H1 (cell line): ENCODE measurements at regions not wholly inside any gene's neighbourhood (a gene's known extent, or its start where the extent isn't known, plus 50 kb on each side); places are given as distances from the start of the nearest gene placed in this dataset.
"Not testable (repeated sequence)": the region's sequence is repeated elsewhere in the genome, so short reads cannot be mapped to it uniquely, and the experiment has no call there.

Experiments used
- CTCF ChIA-PET: fragments of 300-600 bp; sonication (Branson Sonifier 250); formaldehyde crosslinking; loops from one replicate; lab custom pipeline; 2021; ENCODE audit not compliant: partially characterized antibody; lab: Charles Lee
- POLR2A ChIA-PET: fragments of 300-600 bp; sonication (Branson Sonifier 250); formaldehyde crosslinking; loops from one replicate; lab custom pipeline; 2021; ENCODE audit warnings: inconsistent platforms; ENCODE audit not compliant: partially characterized antibody; lab: Charles Lee
- DNase-seq, 2 experiments: peaks; one replicate each; pipeline versions ENCODE4 v3.0.0 to v3.0.0-alpha.2; 2010 to 2022; ENCODE audit warnings: low spot score in 2 of 2, low read depth in 1 of 2, mixed read lengths in 1 of 2
- FAIRE-seq: peaks from 2 replicates; lab custom pipeline; 2011; peaks lifted over from hg19 to GRCh38; lab: Jason Lieb, UNC
- H2AFZ ChIP-seq: 2 replicates; pipeline ENCODE4 v1.8.1; 2012; ENCODE audit warnings: low read length, inconsistent platforms
- H2AK5ac ChIP-seq: 2 replicates; pipeline ENCODE4 v1.6.1; 2013; ENCODE audit warnings: low read depth, low read length
- H2BK120ac ChIP-seq: replicated peaks from 2 replicates; pipeline ENCODE3; 2013; ENCODE audit warnings: low read depth, low read length, inconsistent platforms
- H2BK12ac ChIP-seq: 2 replicates; pipeline ENCODE4 v1.6.1; 2013; ENCODE audit warnings: low read depth, low read length
- H2BK15ac ChIP-seq: 2 replicates; pipeline ENCODE4 v1.6.1; 2013; ENCODE audit warnings: low read length
- H2BK20ac ChIP-seq: 2 replicates; pipeline ENCODE4 v1.6.1; 2013; ENCODE audit warnings: low read length
- H2BK5ac ChIP-seq: 2 replicates; pipeline ENCODE4 v1.6.1; 2013; ENCODE audit warnings: low read depth, low read length
- H3K14ac ChIP-seq: 2 replicates; pipeline ENCODE4 v1.6.1; 2013; ENCODE audit warnings: inconsistent platforms; ENCODE audit not compliant: insufficient read length
- H3K18ac ChIP-seq: 2 replicates; pipeline ENCODE4 v1.6.1; 2013; ENCODE audit warnings: low read length; ENCODE audit errors: extremely low read depth
- H3K23ac ChIP-seq: 2 replicates; pipeline ENCODE4 v1.6.1; 2013; ENCODE audit warnings: inconsistent platforms; ENCODE audit not compliant: insufficient read length
- H3K23me2 ChIP-seq: 2 replicates; pipeline ENCODE4 v1.6.1; 2013; ENCODE audit warnings: low read depth, low read length
- H3K27ac ChIP-seq: 2 replicates; pipeline ENCODE4 v1.6.1; 2011; ENCODE audit warnings: low read depth, low read length, inconsistent platforms
- H3K27me3 ChIP-seq, 4 experiments: replicated peaks in 1 of 4; 1 replicate in 1 of 4; 2 replicates in 3 of 4; pipeline versions ENCODE4 v1.6.1 to v1.8.1; 2011 to 2013; ENCODE audit warnings: low read length in 3 of 4, mild to moderate bottlenecking in 3 of 4, inconsistent platforms in 2 of 4, mixed read lengths in 2 of 4, moderate library complexity in 1 of 4; ENCODE audit not compliant: control insufficient read depth in 3 of 4, insufficient read depth in 3 of 4; ENCODE audit errors: extremely low read depth in 1 of 4
- H3K36me3 ChIP-seq, 4 experiments: 2 replicates each; pipeline versions ENCODE4 v1.6.1 to v1.8.1; 2011 to 2013; ENCODE audit warnings: mild to moderate bottlenecking in 4 of 4, low read length in 3 of 4, moderate library complexity in 2 of 4, control low read depth in 1 of 4, inconsistent platforms in 1 of 4; ENCODE audit not compliant: insufficient read depth in 4 of 4, control insufficient read depth in 2 of 4
- H3K4ac ChIP-seq: replicated peaks from 2 replicates; pipeline ENCODE3; 2013; ENCODE audit warnings: low read length, low read depth, mixed read lengths, inconsistent platforms; ENCODE audit not compliant: insufficient read length
- H3K4me1 ChIP-seq, 4 experiments: replicated peaks in 1 of 4; 1 replicate in 1 of 4; 2 replicates in 3 of 4; pipeline versions ENCODE4 v1.6.1 to v1.8.1; 2011 to 2013; ENCODE audit warnings: low read length in 3 of 4, inconsistent platforms in 2 of 4, mixed read lengths in 1 of 4; ENCODE audit not compliant: insufficient read depth in 4 of 4, control insufficient read depth in 3 of 4
- H3K4me2 ChIP-seq, 2 experiments: 2 replicates each; pipeline versions ENCODE4 v1.6.1 to v1.8.1; 2011 to 2013; ENCODE audit warnings: low read depth in 2 of 2, low read length in 2 of 2, control low read depth in 1 of 2, inconsistent platforms in 1 of 2, mild to moderate bottlenecking in 1 of 2; ENCODE audit not compliant: insufficient read depth in 1 of 2
- H3K4me3 ChIP-seq, 4 experiments: fragments of 200-600, 300-600 bp in 1 of 4; sonication (generic), shearing (Covaris generic), sonication (Bioruptor Twin) in 1 of 4; 2 replicates each; pipeline versions ENCODE4 v1.5.1 to v1.8.1; 2011 to 2016; ENCODE audit warnings: low read length in 4 of 4, low read depth in 3 of 4, control low read depth in 2 of 4, inconsistent platforms in 2 of 4, mild to moderate bottlenecking in 2 of 4, mixed read lengths in 1 of 4, moderate library complexity in 1 of 4; ENCODE audit not compliant: insufficient read depth in 2 of 4; ENCODE audit errors: extremely low read depth in 1 of 4
- H3K56ac ChIP-seq: replicated peaks from 2 replicates; pipeline ENCODE3; 2013; ENCODE audit warnings: low read depth, mild to moderate bottlenecking, mixed read lengths, low read length, inconsistent platforms; ENCODE audit not compliant: insufficient read length
- H3K79me1 ChIP-seq: 2 replicates; pipeline ENCODE4 v1.6.1; 2013; ENCODE audit warnings: low read depth, low read length, control low read depth
- H3K79me2 ChIP-seq, 2 experiments: 2 replicates each; pipeline versions ENCODE4 v1.6.1 to v1.8.1; 2012 to 2013; ENCODE audit warnings: low read length in 2 of 2, mild to moderate bottlenecking in 2 of 2, inconsistent platforms in 1 of 2; ENCODE audit not compliant: insufficient read depth in 2 of 2, control insufficient read depth in 1 of 2
- H3K9ac ChIP-seq, 4 experiments: replicated peaks in 1 of 4; 1 replicate in 1 of 4; 2 replicates in 3 of 4; pipeline versions ENCODE4 v1.6.1 to v1.8.1; 2011 to 2013; ENCODE audit warnings: low read depth in 3 of 4, low read length in 3 of 4, control low read depth in 2 of 4, mild to moderate bottlenecking in 2 of 4, moderate library complexity in 2 of 4, inconsistent platforms in 1 of 4; ENCODE audit errors: extremely low read depth in 1 of 4
- H3K9me3 ChIP-seq, 2 experiments: 2 replicates each; pipeline versions ENCODE4 v1.6.1 to v1.8.1; 2012 to 2013; ENCODE audit warnings: mild to moderate bottlenecking in 2 of 2, moderate library complexity in 2 of 2, control low read depth in 1 of 2, inconsistent platforms in 1 of 2, low read depth in 1 of 2, low read length in 1 of 2, mixed read lengths in 1 of 2; ENCODE audit not compliant: insufficient read depth in 2 of 2
- H4K20me1 ChIP-seq, 2 experiments: replicated peaks in 1 of 2; 2 replicates each; pipeline versions ENCODE3 to v1.8.1; 2011 to 2013; ENCODE audit warnings: inconsistent platforms in 2 of 2, low read length in 2 of 2, mild to moderate bottlenecking in 1 of 2; ENCODE audit not compliant: insufficient read depth in 2 of 2, control insufficient read depth in 1 of 2
- H4K5ac ChIP-seq: 2 replicates; pipeline ENCODE4 v1.6.1; 2013; ENCODE audit warnings: low read length, low read depth, mixed read lengths, inconsistent platforms; ENCODE audit not compliant: insufficient read length
- H4K8ac ChIP-seq: 2 replicates; pipeline ENCODE4 v1.8.0; 2013; ENCODE audit warnings: mild to moderate bottlenecking, moderate library complexity, low read length, inconsistent platforms; ENCODE audit not compliant: insufficient read depth; ENCODE audit errors: extremely low read depth
- H4K91ac ChIP-seq: replicated peaks from 2 replicates; pipeline ENCODE3; 2013; ENCODE audit warnings: low read length, mixed read lengths, inconsistent platforms; ENCODE audit not compliant: insufficient read length
- WGBS, 2 experiments: shearing (Covaris generic) in 1 of 2; methylation state at CpG; one replicate each; pipeline versions ENCODE4 v1.1.6 to v1.1.7; 2013 to 2015; ENCODE audit warnings: low lambda C conversion rate in 2 of 2, mixed read lengths in 2 of 2, inconsistent platforms in 1 of 2, low coverage in 1 of 2, missing lambda C conversion rate in 1 of 2; ENCODE audit not compliant: insufficient replicate concordance in 2 of 2, insufficient coverage in 1 of 2, insufficient read length in 1 of 2; ENCODE audit errors: extremely low coverage in 1 of 2, missing lambda C conversion rate in 1 of 2; 5-methylcytosine and 5-hydroxymethylcytosine counted together

- H3K9me3 ChIP-seq, H3K23me2 ChIP-seq, DNase-seq, H3K4ac ChIP-seq, H3K18ac ChIP-seq, H2BK20ac ChIP-seq, H3K27ac ChIP-seq, H2BK12ac ChIP-seq, H3K4me2 ChIP-seq, H3K4me3 ChIP-seq, H3K36me3 ChIP-seq, FAIRE-seq, H3K79me2 ChIP-seq, H4K91ac ChIP-seq, H4K8ac ChIP-seq, H3K23ac ChIP-seq, H2AK5ac ChIP-seq, H3K9ac ChIP-seq, CTCF ChIA-PET, H2BK120ac ChIP-seq, H3K4me1 ChIP-seq, H2BK5ac ChIP-seq, H3K56ac ChIP-seq, H3K14ac ChIP-seq, H2BK15ac ChIP-seq, H3K27me3 ChIP-seq, H4K20me1 ChIP-seq, H3K79me1 ChIP-seq, H2AFZ ChIP-seq, POLR2A ChIA-PET, H4K5ac ChIP-seq: not testable (repeated sequence)
- 96% methylated on average over 3 of the region's 3 CpGs; no CpG with 5 or more reads in 1 of the 2 experiments for WGBS, 2 experiments
Observed at GRCh38 chr6:112960130-112960529, 613.0 kb downstream of the RFPL4B start.
